ENCODE measurements at regions not wholly inside any gene's neighbourhood (a gene's known extent, or its start where the extent isn't known, plus 50 kb on each side); places are given as distances from the start of the nearest gene placed in this dataset.

DNA sequence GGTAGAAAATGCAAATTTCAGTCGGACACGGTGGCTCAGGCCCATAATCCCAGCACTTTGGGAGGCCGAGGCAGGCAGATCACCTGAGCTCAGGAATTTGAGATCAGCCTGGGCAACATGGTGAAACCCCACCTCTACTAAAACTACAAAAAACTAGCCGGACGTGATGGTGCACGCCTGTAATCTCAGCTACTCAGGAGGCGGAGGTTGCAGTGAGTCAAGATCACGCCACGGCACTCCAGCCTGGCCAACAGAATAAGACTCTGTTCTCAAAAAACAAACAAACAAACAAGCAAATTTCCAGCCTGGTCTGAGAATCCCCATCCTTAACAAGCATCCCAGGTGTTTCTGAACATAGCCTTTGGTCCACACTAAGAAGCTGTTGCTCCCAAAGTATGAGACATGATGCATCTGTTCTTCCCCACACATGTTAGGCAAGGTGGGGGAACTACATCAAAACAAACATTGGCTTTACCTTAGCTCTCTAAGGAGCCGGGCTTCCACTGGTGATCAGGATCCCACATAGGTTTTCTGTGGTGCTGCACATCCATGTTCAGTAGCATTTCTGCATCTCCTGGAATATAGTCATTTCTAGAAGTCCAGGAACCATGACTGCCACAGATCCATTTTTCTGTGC lies 92.5 kb upstream of the DMRT1 start (continued):
- TF ChIP-seq FOS (IDR thresholded peaks at IDR 0.05; ENCODE audit: low read depth, low read length), result no peak

- Histone ChIP-seq H3K9me3 (ENCODE audit: control insufficient read depth, insufficient read depth, low read length) (no peaks in the 10 kb centered on the region), H3K56ac (ENCODE audit: extremely low read depth, insufficient read depth, low read length) (no peak overlapping the region), H3K23ac (ENCODE audit: low read depth, low read length) (0 out of 2 replicates have a peak overlapping the region, but pooled peaks have one; percentile 25), H3K79me1 (ENCODE audit: low read depth in 1 of 2, low read length in 2 of 2) (peaks cover 0 to 24% of the 10 kb centered on the region in 2 experiments; a peak in 1 of 4 replicates), H2AK5ac (ENCODE audit: low read depth, low read length) (peak overlapping the region; percentile 86), H3K14ac (replicated peaks; ENCODE audit: low read depth, low read length) (peak overlapping the region; percentile 26; the same call in 1 of the 2 replicates), H3K4me1 (ENCODE audit: control insufficient read depth, insufficient read depth, low read length) (peaks cover 20% of the 10 kb centered on the region), H2BK15ac (ENCODE audit: low read depth, low read length) (no peak overlapping the region; the same call in 2 of the 3 replicates), H4K20me1 (ENCODE audit: insufficient read depth, low read length) (no peaks in the 10 kb centered on the region), H3K9me1 (ENCODE audit: insufficient read depth, low read length) (peaks cover 7% of the 10 kb centered on the region), H2BK20ac (ENCODE audit: low read depth, low read length) (no peak overlapping the region), H4K91ac (ENCODE audit: insufficient read depth, low read depth, low read length) (no peak overlapping the region), H3K9ac (ENCODE audit: low read depth, low read length) (no peak overlapping the region), H2BK5ac (ENCODE audit: low read depth, low read length, poor library complexity, severe bottlenecking) (peak overlapping the region; percentile 13), H3K18ac (ENCODE audit: low read depth, low read length) (no peak overlapping the region), H2BK120ac (ENCODE audit: low read depth, low read length) (peak overlapping the region; percentile 2; the same call in 1 of the 2 replicates), H4K5ac (ENCODE audit: low read depth, low read length) (peak overlapping the region; percentile 29; the same call in 1 of the 2 replicates), H3K36me3 (ENCODE audit: control insufficient read depth, insufficient read depth, low read length) (peaks cover 14% of the 10 kb centered on the region), H3K27ac (ENCODE audit: insufficient read depth, low read length) (no peak overlapping the region), H4K8ac (ENCODE audit: low read depth in 2 of 2, low read length in 2 of 2) (no peak overlapping the region), H3K27me3 (ENCODE audit: control insufficient read depth, insufficient read depth, low read length) (no peaks in the 10 kb centered on the region), H3K4me2 (ENCODE audit: low read depth, low read length) (no peak overlapping the region), H2AFZ (replicated peaks; ENCODE audit: low read length, poor library complexity) (no peak overlapping the region), H3K4ac (ENCODE audit: low read depth, low read length) (peak overlapping the region; percentile 51; the same call in 1 of the 2 replicates), H2AK9ac (replicated peaks; ENCODE audit: low read depth, low read length, poor library complexity) (no peak overlapping the region), H3K4me3 (ENCODE audit: insufficient read depth, low read depth, low read length) (no peak overlapping the region)
- no TSS peak for BruUV-seq (replicated peaks)
- ATAC-seq (ENCODE audit: low read depth) (no peak), DNase-seq (no peak)
- dilution Hi-C loops (cut with HindIII; ENCODE audit: low sequenced_read_pairs, unreplicated experiment), result no loop called here
- ChIA-PET CTCF (no interaction called here), POLR2A (ENCODE audit: unreplicated experiment) (no interaction called here)
- 90% methylated on average over 2 of the region's 5 CpGs; no CpG with 5 or more reads in 1 of the 2 experiments for WGBS, 2 experiments (ENCODE audit: extremely low coverage in 2 of 2, insufficient read length in 1 of 2)
- intact Hi-C loops (cut with micrococcal nuclease), result loop anchor here (5.0 kb wide), 1 partner anchor 312 kb away; no protein-coding TSS in a partner anchor
- in situ Hi-C loops (cut with MboI; ENCODE audit: low sequenced_read_pairs), result no loop called here
- TF ChIP-seq CHD1 (IDR thresholded peaks at IDR 0.05; ENCODE audit: low read depth, low read length) (no peak), RCOR1 (IDR thresholded peaks at IDR 0.05; ENCODE audit: insufficient replicate concordance, low read length) (no peak), MAZ (IDR thresholded peaks at IDR 0.05; ENCODE audit: borderline replicate concordance, low read depth, low read length) (no peak), MAFK (IDR thresholded peaks at IDR 0.05; ENCODE audit: low read depth, low read length) (no peak), RFX5 (IDR thresholded peaks at IDR 0.05; ENCODE audit: low read depth, low read length) (no peak), NFE2L2 (IDR thresholded peaks at IDR 0.05; ENCODE audit: low read depth, low read length) (no peak), USF2 (IDR thresholded peaks at IDR 0.05; ENCODE audit: low read depth, low read length) (no peak), SMC3 (IDR thresholded peaks at IDR 0.05; ENCODE audit: low read depth, low read length) (no peak), FOS (IDR thresholded peaks at IDR 0.05; ENCODE audit: low read depth, low read length) (no peak), RAD21 (IDR thresholded peaks at IDR 0.05; ENCODE audit: low read length) (no peak), POLR2A (IDR thresholded peaks at IDR 0.05; ENCODE audit: low read depth, low read length) (no peak), MXI1 (IDR thresholded peaks at IDR 0.05; ENCODE audit: borderline replicate concordance, low read depth, low read length) (no peak)
- TF ChIP-seq, protein P1, sequence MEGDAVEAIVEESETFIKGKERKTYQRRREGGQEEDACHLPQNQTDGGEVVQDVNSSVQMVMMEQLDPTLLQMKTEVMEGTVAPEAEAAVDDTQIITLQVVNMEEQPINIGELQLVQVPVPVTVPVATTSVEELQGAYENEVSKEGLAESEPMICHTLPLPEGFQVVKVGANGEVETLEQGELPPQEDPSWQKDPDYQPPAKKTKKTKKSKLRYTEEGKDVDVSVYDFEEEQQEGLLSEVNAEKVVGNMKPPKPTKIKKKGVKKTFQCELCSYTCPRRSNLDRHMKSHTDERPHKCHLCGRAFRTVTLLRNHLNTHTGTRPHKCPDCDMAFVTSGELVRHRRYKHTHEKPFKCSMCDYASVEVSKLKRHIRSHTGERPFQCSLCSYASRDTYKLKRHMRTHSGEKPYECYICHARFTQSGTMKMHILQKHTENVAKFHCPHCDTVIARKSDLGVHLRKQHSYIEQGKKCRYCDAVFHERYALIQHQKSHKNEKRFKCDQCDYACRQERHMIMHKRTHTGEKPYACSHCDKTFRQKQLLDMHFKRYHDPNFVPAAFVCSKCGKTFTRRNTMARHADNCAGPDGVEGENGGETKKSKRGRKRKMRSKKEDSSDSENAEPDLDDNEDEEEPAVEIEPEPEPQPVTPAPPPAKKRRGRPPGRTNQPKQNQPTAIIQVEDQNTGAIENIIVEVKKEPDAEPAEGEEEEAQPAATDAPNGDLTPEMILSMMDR (conservative IDR thresholded peaks at IDR 0.05; ENCODE audit: low read depth, low read length), result no peak
Measured at GRCh38 chr9:749716-750115, 91.8 kb upstream of the DMRT1 start.

All from IMR-90 (cell line).